ENCODE measurements at regions not wholly inside any gene's neighbourhood (a gene's known extent, or its start where the extent isn't known, plus 50 kb on each side); places are given as distances from the start of the nearest gene placed in this dataset.

DNA sequence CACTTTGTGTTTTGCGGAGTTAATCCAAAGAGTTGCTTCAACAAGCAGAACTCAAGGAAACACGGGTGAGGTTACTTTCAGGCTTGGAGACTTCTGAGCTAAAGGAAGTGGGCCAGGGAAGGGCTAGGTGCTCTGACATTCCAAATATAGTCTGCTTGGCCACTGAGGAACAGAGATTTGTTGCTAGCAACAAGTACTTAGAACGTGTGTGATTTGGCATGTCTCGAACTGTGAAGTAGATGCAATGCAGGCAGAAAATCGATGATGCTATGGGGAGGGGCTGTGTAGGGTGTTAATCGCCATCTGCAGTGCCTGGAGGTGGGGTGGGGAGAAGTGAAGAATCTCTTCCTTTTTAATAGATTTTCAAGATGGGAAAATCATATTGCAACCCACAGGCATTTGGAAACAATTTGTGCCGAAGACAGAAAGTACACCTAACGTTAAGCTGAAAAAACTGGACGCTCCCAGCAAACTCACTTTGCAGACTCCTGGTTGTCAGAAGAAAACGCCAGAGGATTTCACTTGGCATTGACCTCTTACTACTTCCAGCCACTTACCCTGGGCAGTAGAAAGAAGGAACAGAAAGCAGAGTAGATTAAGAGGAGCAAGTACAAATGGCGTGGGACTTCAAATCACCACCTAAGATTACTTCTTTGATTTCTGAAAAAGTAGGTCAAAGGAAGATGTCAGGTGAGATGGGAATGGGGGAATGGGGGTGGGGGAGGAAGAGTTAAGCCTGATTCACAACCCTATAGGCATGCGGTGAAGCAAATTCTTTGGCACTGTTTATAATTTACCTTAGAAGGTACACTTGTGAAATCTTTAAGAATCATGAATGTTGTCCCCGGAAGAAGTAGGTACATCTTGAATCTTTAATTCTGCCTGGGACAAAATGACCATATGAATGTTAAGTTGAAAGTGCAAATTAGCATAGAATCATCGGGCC lies 314.1 kb downstream of the CD83 start:
- TF ChIP-seq GATA1 (IDR thresholded peaks at IDR 0.05; ENCODE audit: low read depth, low read length) = no peak
- no peak for TF ChIP-seq POLR2A (IDR thresholded peaks at IDR 0.05; ENCODE audit: low read length)
- no peak for DNase-seq

DNA sequence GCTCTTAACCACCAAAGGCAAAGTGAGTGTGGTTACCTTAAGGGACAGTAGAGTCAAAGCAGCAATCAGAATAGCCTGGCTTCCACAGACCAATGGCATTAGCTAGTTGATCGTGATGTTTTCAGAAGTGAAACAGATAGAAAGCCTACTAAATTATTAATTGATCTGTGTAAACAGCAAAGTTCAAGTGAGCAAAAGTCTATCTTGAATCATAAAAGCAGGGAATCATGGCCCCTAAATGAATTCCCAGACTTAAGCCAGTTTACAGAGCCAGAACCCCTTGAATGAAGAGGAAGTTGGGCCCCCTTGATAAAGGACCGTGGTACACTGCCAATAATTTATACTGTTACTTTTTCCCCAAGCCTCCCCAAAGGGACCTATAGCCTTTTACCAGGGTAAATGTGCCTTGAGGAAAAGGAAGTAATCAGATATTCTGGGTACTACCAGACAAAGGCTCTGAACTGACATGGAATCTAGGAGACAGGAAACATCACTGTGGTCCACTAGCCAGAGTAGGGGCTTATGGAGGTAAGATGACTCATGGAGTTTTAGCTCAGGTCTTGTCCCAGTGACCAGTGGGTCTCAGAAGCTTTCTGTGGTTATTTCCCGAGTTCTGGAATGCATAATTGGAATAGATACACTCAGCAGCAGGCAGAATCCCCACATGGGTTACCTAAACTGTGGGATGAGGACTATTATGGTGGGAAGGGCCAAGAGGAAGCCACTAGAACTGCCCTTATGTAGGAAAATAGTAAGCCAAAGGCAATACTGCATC lies 317.5 kb downstream of the CD83 start:
- TF ChIP-seq GATA1 (IDR thresholded peaks at IDR 0.05; ENCODE audit: low read depth, low read length) = no peak
- no peak for TF ChIP-seq POLR2A (IDR thresholded peaks at IDR 0.05; ENCODE audit: low read length)
- DNase-seq = no peak

DNA sequence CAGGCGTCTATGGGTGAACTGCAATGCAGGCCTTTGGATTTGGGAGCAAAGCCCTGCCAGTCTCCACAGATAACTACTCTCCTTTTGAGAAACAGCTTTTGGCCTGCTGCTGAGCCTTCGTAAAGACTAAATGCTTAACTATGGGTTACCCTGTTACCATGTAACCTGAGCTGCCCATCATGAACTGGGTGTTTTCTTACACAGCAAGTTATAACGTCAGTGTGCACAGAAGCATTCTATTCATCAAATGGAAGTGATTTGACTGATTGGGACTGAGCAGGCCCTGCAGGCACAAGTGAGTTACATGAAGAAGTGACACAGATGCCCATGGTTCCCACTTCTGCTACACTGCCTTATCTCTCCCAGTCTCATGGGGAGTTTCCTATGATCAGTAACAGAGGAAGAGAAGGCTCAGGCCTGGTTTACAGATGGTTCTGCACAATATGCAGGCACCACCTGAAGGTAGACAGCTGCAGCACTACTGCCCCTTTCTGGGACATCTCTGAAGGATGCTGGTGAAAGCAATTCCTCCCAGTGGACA lies 319.1 kb downstream of the CD83 start:
- TF ChIP-seq POLR2A (IDR thresholded peaks at IDR 0.05; ENCODE audit: low read length) (no peak), GATA1 (IDR thresholded peaks at IDR 0.05; ENCODE audit: low read depth, low read length) (no peak)
- no peak for DNase-seq

DNA sequence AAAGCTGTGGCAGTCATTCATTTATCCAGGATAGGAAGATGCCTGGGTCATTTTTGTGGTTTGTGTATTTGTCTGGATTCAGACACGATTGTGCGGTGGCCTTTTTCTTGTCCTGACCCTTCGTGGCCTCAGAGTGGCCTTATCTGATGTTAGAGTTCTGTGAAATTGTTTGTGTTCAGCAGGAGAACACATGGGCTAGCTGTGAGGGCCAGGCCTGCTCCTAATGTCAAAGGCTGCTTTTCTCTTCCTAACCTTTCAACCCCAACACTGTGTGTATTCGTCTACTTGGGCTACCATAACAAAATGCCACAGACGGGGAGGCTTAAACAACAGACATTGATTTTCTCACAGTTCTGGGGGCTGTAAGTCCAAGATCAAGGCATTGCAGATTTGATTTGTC lies 321.8 kb downstream of the CD83 start:
- peak; percentile 13 to 18 for DNase-seq
- TF ChIP-seq GATA1 (IDR thresholded peaks at IDR 0.05; ENCODE audit: low read depth, low read length) (no peak), POLR2A (IDR thresholded peaks at IDR 0.05; ENCODE audit: low read length) (no peak)

DNA sequence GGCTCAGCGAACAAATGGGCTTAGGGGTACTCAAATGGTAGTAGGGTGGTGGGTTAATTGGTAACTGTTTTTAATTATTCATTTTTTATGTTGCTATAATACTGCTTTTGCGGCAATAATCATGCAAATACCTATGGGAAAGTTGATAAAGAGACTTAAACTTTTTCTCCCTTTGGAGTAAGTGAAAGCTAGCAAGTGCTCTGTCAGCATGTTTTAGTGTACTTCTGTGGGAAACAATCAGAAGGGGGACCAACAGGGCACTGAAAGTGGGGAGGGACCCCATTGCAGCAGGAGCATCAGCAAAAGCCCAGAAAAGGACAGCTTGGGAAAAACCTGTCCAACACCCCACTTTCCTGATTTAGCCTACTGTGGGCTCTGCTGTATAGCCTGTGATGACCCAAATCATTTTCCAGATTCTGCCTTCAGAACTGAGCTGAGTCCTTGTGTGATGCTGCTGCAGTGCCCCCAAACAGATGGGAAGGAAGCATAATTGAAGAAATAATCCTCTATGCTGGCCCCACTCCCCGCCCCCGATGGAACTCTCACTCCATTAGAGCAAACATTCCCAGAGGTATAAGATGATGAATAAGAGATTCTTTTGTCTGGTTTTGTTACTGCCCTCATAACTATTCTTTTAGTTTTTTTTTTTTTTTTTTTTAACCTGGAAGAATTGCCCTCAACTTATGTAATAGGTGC lies 322.8 kb downstream of the CD83 start:
- TF ChIP-seq GATA1 (IDR thresholded peaks at IDR 0.05; ENCODE audit: low read depth, low read length) (no peak), POLR2A (IDR thresholded peaks at IDR 0.05; ENCODE audit: low read length) (no peak)
- DNase-seq = no peak

DNA sequence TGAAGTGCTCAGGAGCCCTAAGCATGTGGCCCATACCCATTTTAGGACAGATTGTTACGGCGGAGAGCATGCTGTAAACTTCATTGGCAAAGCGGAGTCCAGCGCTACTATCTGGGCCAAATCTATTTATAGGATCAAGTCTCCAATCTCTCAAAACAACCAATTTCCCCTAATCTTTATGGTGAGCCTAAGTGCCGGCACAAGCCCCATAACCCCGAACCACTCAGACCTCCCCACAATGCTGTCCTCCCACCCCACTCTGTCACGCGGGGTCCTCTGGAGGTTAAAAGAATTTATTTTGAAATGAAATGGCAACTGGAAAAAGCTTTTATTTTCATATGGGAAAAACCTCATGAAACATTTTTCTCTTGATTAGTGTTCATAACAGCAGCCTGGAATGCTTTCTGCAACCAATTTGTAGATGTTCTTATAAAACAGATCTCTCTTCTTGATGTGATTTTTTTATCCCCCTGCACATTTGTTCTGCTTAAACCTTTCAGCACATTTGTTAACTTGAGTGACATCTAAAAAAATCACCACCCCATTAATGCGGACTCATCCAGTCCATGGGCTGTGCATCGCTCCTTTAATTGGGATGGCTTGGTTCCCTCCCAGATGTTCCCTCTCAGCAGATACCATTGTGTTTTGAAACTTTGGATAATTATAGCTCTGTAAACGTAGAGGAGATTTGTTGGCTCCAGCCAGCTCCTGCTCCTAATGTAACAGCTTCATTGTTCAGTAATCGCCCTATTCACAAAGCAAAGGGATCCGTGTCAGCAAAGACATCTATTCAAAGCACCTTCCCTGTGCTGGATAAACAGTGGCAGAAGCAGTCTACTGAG lies 323.6 kb downstream of the CD83 start:
- no peak for DNase-seq
- TF ChIP-seq GATA1 (IDR thresholded peaks at IDR 0.05; ENCODE audit: low read depth, low read length) (no peak), POLR2A (IDR thresholded peaks at IDR 0.05; ENCODE audit: low read length) (no peak)

DNA sequence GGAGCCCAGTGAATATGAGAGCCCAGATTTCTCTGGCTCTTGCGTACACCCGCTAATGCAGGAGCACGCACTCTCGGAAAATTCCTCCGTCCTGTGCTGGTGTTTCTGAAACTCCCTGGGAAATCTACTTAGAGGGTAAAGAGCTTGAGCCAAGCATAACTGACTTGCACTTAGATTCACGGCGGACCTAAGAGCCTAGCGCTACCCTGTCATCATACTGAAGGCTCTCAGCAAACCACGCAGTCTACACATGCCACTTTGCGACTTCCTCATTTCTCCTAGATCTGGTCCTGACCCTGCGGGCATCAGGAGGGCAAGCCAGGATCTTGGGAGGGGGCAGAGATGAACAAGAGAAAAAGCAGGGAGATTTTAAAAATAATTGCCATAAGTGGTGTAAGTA lies 324.7 kb downstream of the CD83 start:
- no peak for DNase-seq
- TF ChIP-seq POLR2A (IDR thresholded peaks at IDR 0.05; ENCODE audit: low read length) (no peak), GATA1 (IDR thresholded peaks at IDR 0.05; ENCODE audit: low read depth, low read length) (no peak)

DNA sequence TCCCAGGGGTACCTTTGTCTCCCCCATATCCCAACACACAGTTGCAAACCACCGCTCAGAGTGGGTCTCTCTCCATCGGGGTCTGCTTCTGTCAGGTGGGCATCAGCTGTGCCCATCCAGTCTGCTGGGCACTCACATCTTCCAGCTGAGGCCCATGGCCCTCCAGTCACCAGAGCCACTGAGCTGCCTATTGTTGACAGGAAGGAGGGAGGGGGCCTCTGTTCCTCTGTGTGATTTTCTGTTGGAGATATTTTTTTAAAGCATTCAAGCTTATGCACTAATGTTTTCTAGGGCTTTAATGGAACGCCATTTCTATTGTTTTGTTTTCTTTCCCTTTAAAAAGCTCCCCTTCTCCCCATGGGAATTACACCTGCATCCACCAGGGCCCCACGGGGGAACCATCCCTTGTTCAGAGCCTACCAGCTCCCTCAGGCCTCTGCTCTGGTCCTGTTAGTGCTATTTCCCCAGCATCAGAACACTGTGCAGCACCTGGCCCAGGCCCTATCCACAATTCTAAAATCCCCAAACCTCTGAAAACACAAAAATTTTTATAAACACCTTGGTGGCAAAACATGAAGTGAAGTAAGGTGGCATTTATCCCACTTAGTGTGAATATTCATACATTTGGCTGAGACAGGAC lies 326.2 kb downstream of the CD83 start:
- no peak for DNase-seq

DNA sequence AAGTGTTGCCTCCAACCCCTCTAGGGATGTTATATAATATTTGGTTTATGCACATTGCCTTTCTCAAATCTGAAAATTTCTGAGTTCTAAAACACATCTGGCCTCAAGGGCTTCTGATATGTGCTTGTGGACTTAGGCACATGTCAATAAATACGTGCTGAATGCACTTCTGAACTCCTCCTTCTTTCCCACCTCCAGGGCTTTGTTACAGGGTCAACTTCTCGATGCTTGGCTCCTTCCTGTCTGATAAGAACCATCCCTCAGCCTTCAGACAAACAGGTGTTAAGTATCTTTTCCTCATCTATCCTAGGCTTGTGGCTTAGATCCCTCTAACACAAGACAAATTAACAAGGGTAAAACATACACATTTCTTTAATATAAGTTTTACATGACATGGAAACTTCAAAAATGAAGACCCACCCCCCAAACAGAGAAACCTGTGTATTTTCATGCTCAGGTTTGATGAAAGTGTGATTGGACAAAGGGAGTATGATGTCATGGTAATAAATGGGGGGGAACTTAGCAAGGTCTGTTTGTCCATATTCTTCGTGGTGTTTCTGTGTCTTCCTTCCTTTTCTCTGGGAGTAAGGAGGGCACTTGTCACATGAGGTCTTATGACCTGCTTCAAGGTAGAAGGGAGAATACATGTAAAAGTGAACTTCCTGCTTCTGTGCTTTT lies 326.9 kb downstream of the CD83 start:
- TF ChIP-seq POLR2A (IDR thresholded peaks at IDR 0.05; ENCODE audit: low read length) = no peak
- TF ChIP-seq GATA1 (IDR thresholded peaks at IDR 0.05; ENCODE audit: low read depth, low read length) = no peak

More for the DNA sequence above, 326.2 kb downstream of the CD83 start:
- no peak for TF ChIP-seq GATA1 (IDR thresholded peaks at IDR 0.05; ENCODE audit: low read depth, low read length)
- no peak for TF ChIP-seq POLR2A (IDR thresholded peaks at IDR 0.05; ENCODE audit: low read length)

DNA sequence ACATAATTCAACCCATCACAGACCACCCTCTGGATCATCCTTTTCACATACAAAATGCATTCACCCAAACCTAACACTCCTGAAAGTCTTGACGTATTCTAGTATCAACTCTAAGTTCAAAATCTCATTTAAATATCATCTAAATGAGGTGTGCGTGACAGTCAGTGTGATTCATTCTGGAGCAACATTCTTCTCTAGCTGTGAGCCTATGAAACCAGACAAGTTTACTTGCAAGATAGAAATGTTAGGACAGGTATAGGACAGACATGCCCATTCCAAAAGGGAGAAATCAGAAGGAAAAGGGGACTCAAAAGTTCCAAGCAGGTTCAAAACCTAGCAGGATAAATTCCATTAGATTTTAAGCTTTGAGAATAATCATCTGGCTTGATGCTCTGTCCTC lies 329.7 kb downstream of the CD83 start:
- DNase-seq = no peak
- TF ChIP-seq GATA1 (IDR thresholded peaks at IDR 0.05; ENCODE audit: low read depth, low read length) (no peak), POLR2A (IDR thresholded peaks at IDR 0.05; ENCODE audit: low read length) (no peak)

More for the DNA sequence above, 326.9 kb downstream of the CD83 start:
- no peak for DNase-seq

DNA sequence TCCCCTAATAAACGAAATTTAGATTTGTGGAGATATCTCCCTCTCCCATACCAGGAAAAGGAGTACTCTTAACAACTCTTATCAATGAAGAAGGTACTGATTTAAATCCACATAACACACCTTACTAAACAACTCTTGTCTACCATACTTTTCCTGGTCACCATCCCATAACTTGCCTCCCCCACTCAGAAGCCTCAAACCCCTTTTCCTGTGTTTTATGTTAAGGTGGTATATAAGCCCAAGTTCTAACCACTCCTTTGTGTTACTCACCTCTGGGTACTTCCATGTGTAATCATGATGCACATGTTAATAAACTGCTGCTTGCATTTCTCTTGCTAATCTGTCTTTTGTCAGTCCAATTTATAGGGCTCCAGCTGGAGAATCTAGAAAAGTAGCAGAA lies 330.7 kb downstream of the CD83 start:
- no peak for TF ChIP-seq POLR2A (IDR thresholded peaks at IDR 0.05; ENCODE audit: low read length)
- no peak for TF ChIP-seq GATA1 (IDR thresholded peaks at IDR 0.05; ENCODE audit: low read depth, low read length)
- DNase-seq = no peak

DNA sequence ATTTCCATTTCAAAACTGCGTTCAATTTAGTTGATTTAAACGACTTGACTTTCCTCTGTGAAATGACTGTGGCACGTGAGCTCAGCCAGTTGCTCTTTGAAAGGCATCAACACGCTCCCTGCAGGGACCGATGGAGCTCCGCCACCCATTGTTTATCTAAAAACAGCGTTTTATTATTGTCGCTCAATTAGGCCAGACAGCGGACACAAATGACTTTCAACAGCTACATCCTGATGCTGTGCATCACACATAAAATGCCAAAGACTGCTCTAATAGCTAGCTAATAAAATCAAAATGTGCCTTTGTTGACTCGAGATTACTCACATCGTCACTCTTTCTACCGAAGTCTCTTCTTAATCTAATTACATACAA lies 332.5 kb downstream of the CD83 start:
- DNase-seq = no peak
- TF ChIP-seq POLR2A (IDR thresholded peaks at IDR 0.05; ENCODE audit: low read length) (no peak), GATA1 (IDR thresholded peaks at IDR 0.05; ENCODE audit: low read depth, low read length) (no peak)

Measured in erythroblast (primary cell).